ENCODE measurements at regions not wholly inside any gene's neighbourhood (a gene's known extent, or its start where the extent isn't known, plus 50 kb on each side); places are given as distances from the start of the nearest gene placed in this dataset.

- Histone ChIP-seq H3K79me1 (ENCODE audit: low read depth, low read length) (no peaks in the 10 kb centered on the region), H2BK120ac (replicated peaks; ENCODE audit: low read depth, low read length) (no peak overlapping the region), H3K56ac (replicated peaks; ENCODE audit: insufficient read length, low read depth, low read length) (no peak overlapping the region), H2AFZ (ENCODE audit: low read length) (no peak overlapping the region), H4K5ac (ENCODE audit: insufficient read length, low read depth, low read length) (no peak overlapping the region), H4K20me1 (replicated peaks in 1 of 2; ENCODE audit: control insufficient read depth in 1 of 2, insufficient read depth in 2 of 2, low read length in 2 of 2) (no peaks in the 10 kb centered on the region), H3K4me3 (ENCODE audit: extremely low read depth in 1 of 4, insufficient read depth in 2 of 4, low read depth in 3 of 4, low read length in 4 of 4) (no peak overlapping the region), H3K36me3 (ENCODE audit: control insufficient read depth in 2 of 4, insufficient read depth in 4 of 4, low read length in 3 of 4) (no peaks in the 10 kb centered on the region), H3K4me2 (ENCODE audit: insufficient read depth in 1 of 2, low read depth in 2 of 2, low read length in 2 of 2) (no peak overlapping the region), H3K23me2 (ENCODE audit: low read depth, low read length) (no peaks in the 10 kb centered on the region), H2BK20ac (ENCODE audit: low read length) (no peak overlapping the region), H2BK15ac (ENCODE audit: low read length) (no peak overlapping the region), H4K8ac (ENCODE audit: extremely low read depth, insufficient read depth, low read length) (no peak overlapping the region), H3K27me3 (replicated peaks in 1 of 4; ENCODE audit: control insufficient read depth in 3 of 4, extremely low read depth in 1 of 4, insufficient read depth in 3 of 4, low read length in 3 of 4) (no peaks in the 10 kb centered on the region), H2BK5ac (ENCODE audit: low read depth, low read length) (no peak overlapping the region), H3K4me1 (replicated peaks in 1 of 4; ENCODE audit: control insufficient read depth in 3 of 4, insufficient read depth in 4 of 4, low read length in 3 of 4) (0 out of 7 replicates have a peak, but pooled peaks cover 0 to 3% (median 0%) of the 10 kb centered on the region in 4 experiments), H2BK12ac (ENCODE audit: low read depth, low read length) (no peak overlapping the region), H2AK5ac (ENCODE audit: low read depth, low read length) (no peak overlapping the region), H3K9me3 (ENCODE audit: insufficient read depth in 2 of 2, low read depth in 1 of 2, low read length in 1 of 2) (no peaks in the 10 kb centered on the region), H3K18ac (ENCODE audit: extremely low read depth, low read length) (no peak overlapping the region), H3K23ac (ENCODE audit: insufficient read length) (no peak overlapping the region), H3K14ac (ENCODE audit: insufficient read length) (no peak overlapping the region), H3K79me2 (ENCODE audit: control insufficient read depth in 1 of 2, insufficient read depth in 2 of 2, low read length in 2 of 2) (no peaks in the 10 kb centered on the region), H3K9ac (replicated peaks in 1 of 4; ENCODE audit: extremely low read depth in 1 of 4, low read depth in 3 of 4, low read length in 3 of 4) (no peak overlapping the region), H4K91ac (replicated peaks; ENCODE audit: insufficient read length, low read length) (no peak overlapping the region), H3K4ac (replicated peaks; ENCODE audit: insufficient read length, low read depth, low read length) (no peak overlapping the region), H3K27ac (ENCODE audit: low read depth, low read length) (no peak overlapping the region)
- FAIRE-seq (no peak), DNase-seq (ENCODE audit: low read depth in 1 of 2, low spot score in 2 of 2) (no peak)
- ChIA-PET POLR2A (ENCODE audit: partially characterized antibody) (interaction anchor here (1.1 kb wide), 1 partner anchor 272 kb away, joined by 3 read pairs; no protein-coding TSS in a partner anchor), CTCF (ENCODE audit: partially characterized antibody) (interaction anchor here (0.6 kb wide), 1 partner anchor 574 kb away, joined by 3 read pairs; no protein-coding TSS in a partner anchor)
- TF ChIP-seq POU5F1 (IDR thresholded peaks at IDR 0.05; ENCODE audit: low read depth, low read length): no peak
- no peak for TF ChIP-seq JUND (IDR thresholded peaks at IDR 0.05; ENCODE audit: low read length)
- TF ChIP-seq RBBP5 (IDR thresholded peaks at IDR 0.05; ENCODE audit: borderline replicate concordance, low read depth, low read length): no peak
- TF ChIP-seq KDM1A (IDR thresholded peaks at IDR 0.05; ENCODE audit: borderline replicate concordance, low read length): no peak
Measured at GRCh38 chr14:88092529-88092928, 87.6 kb downstream of the GPR65 start.
